Amniotic epithelial cell (primary cell): ENCODE measurements at regions not wholly inside any gene's neighbourhood (a gene's known extent, or its start where the extent isn't known, plus 50 kb on each side); places are given as distances from the start of the nearest gene placed in this dataset.
"Not testable (repeated sequence)": the region's sequence is repeated elsewhere in the genome, so short reads cannot be mapped to it uniquely, and the experiment has no call there.

ENCODE experiments used
- DNase-seq: peaks from one replicate; pipeline ENCODE4 v3.0.0-alpha.2; 2010; ENCODE audit warnings: low read depth

GRCh38 chr1:149229813-149230212, 126.5 kb upstream of the NBPF9 start:
- DNase-seq = not testable (repeated sequence)

GRCh38 chr1:149234926-149235914, 131.9 kb upstream of the NBPF9 start:
- not testable (repeated sequence) for DNase-seq

- not testable (repeated sequence) for DNase-seq
Observed at GRCh38 chr1:149237515-149237914, 134.2 kb upstream of the NBPF9 start.

- not testable (repeated sequence) for DNase-seq
Observed at GRCh38 chr1:149239897-149240508, 136.7 kb upstream of the NBPF9 start.

- not testable (repeated sequence) for DNase-seq
Observed at GRCh38 chr1:149240530-149240929, 137.2 kb upstream of the NBPF9 start.

- not testable (repeated sequence) for DNase-seq
Observed at GRCh38 chr1:149241272-149241671, 137.9 kb upstream of the NBPF9 start.

GRCh38 chr1:149243572-149243971, 140.2 kb upstream of the NBPF9 start:
- DNase-seq = not testable (repeated sequence)

GRCh38 chr1:149244621-149245020, 141.3 kb upstream of the NBPF9 start:
- DNase-seq = not testable (repeated sequence)

GRCh38 chr1:149246212-149246611, 142.9 kb upstream of the NBPF9 start:
- DNase-seq = not testable (repeated sequence)

GRCh38 chr1:149248610-149249009, 145.3 kb upstream of the NBPF9 start:
- DNase-seq = not testable (repeated sequence)

- not testable (repeated sequence) for DNase-seq
Observed at GRCh38 chr1:149249850-149250467, 146.6 kb upstream of the NBPF9 start.

GRCh38 chr1:149254894-149255847, 151.8 kb upstream of the NBPF9 start:
- not testable (repeated sequence) for DNase-seq

GRCh38 chr1:149260284-149260683, 156.9 kb upstream of the NBPF9 start:
- DNase-seq = not testable (repeated sequence)

- not testable (repeated sequence) for DNase-seq
Observed at GRCh38 chr1:149260736-149261340, 157.5 kb upstream of the NBPF9 start.

GRCh38 chr1:149267287-149267686, 163.9 kb upstream of the NBPF9 start:
- not testable (repeated sequence) for DNase-seq

GRCh38 chr1:149269001-149269702, 165.8 kb upstream of the NBPF9 start:
- not testable (repeated sequence) for DNase-seq

GRCh38 chr1:149269833-149270232, 166.5 kb upstream of the NBPF9 start:
- DNase-seq = not testable (repeated sequence)

- not testable (repeated sequence) for DNase-seq
Observed at GRCh38 chr1:149274493-149274892, 171.1 kb upstream of the NBPF9 start.

- DNase-seq = not testable (repeated sequence)
Observed at GRCh38 chr1:149275802-149276201, 172.5 kb upstream of the NBPF9 start.

GRCh38 chr1:149276496-149276895, 173.1 kb upstream of the NBPF9 start:
- not testable (repeated sequence) for DNase-seq
